ENCODE measurements at regions not wholly inside any gene's neighbourhood (a gene's known extent, or its start where the extent isn't known, plus 50 kb on each side); places are given as distances from the start of the nearest gene placed in this dataset.

GRCh38 chr1:61534847-61535246 is 190.1 kb downstream of the TM2D1 start:
- no peak for TF ChIP-seq FOXK1 (CRISPR knock-in tag; IDR thresholded peaks at IDR 0.05)
- no peak for TF ChIP-seq CTCF (IDR thresholded peaks at IDR 0.05)
- TF ChIP-seq ZSCAN18 (CRISPR knock-in tag; IDR thresholded peaks at IDR 0.05), result no peak
